UCSD-AML1 (cell line): ENCODE measurements at regions not wholly inside any gene's neighbourhood (a gene's known extent, or its start where the extent isn't known, plus 50 kb on each side); places are given as distances from the start of the nearest gene placed in this dataset.

Source experiments
- DNase-seq: peaks from one replicate; lab custom pipeline; 2025; ENCODE audit not compliant: unreplicated experiment; lab: John Stamatoyannopoulos, UW

DNA sequence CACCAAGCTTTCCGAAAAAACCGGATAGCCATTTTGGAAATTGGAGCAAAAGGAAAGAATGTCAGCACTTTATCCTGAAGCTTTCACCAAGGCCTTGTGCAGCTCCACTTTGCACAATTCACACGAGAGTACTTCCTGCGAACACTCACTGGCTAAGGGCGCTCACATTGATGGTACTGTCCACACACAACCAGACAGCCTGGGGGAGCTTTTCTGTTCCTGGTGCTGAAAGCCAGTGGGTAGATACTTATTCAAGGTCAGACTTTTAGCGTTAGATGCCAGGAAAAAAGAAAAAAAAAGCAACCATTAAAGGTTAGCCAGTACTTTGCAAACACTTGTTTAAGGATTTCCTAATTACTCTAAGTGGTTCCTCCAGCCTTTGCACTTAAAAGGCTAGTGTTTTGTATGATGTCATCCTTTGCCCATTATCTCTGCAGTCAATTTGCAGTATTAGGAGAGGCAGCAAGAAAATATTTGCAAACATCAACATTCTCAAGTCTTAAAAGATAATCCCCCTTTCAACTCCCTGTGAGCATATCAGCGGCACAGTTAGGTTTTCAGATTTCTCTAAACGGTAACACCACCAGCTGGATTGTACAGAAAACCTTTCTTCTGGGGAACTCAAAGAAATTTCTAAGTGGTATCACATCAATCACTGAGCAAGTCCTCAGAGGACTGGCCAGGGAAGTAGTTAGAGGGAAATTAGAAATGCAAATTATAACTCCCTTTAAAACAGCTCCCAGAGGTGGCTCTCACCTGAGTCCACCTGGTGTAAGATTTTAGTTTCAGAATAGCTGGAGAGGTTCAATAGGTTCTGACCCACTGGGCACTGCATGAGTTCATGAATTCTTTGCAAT is 243.4 kb upstream of the IRX5 start:
- DNase-seq: no peak

DNA sequence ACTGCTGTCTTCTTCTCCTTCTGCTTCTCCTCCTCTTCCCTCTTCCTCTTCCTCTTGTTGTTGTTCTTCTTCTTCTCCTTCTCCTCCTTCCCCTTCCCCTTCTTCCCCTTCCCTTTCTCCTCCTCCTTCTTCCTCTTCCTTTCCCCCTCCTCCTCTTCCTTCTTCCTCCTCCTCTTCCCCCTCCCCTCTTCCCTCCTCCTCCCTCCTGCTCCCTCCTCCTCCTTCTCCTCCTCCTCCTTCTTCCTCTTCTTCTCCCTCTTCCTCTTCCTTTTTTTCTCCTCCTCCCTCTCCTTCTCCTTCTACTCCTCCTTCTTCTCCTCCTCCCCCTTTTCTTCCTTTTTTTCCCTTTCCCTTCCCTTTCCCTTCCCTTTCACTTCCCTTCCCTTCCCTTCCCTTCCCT is 245.0 kb upstream of the IRX5 start:
- DNase-seq: no peak

DNA sequence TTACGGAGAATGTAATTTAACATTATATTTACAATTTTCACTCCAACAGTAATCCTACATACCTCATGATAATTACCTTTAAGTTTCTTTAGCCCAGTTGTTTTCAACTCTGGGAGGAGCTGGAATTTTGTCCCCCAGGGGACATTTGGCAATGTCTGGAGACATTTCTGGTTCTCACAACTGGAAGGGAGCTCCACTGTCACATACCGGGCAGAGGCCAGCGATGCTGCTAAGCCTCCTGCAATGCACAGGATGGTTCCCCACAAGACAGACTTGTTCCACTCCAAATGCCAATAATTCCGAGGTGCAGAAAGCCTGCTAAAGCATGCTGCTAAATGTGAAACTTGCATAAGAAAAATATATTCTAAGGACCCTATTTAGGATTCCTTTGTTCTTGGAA is 251.1 kb upstream of the IRX5 start:
- DNase-seq: no peak

DNA sequence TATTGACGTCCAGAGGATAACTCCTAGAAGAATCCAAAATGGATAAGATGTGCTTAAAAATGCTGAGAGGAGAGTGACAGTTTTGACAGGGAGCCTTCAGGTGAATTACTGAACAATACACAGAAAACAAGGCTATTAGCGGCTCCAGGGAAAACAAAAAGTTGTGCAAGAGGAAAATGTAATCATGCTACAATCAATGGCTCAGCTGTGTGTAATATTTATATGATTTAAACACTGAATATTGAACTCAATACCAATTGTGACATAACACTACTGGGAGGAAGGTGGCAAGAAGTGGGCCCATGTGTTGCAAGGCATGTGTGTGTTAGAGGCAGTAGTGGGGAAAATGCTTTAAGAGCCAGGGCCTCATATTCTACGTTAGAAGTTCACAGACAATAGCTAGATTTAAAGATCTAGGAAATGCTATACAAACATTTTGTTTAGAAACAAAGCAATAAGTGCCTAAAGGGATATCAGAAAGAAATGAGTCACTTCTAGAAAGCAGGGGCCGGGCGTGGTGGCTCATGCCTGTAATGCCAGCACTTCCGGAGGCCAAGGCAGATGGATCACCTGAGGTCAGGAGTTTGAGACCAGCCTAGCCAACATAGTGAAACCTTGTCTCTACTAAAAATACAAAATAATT is 253.2 kb upstream of the IRX5 start:
- no peak for DNase-seq

DNA sequence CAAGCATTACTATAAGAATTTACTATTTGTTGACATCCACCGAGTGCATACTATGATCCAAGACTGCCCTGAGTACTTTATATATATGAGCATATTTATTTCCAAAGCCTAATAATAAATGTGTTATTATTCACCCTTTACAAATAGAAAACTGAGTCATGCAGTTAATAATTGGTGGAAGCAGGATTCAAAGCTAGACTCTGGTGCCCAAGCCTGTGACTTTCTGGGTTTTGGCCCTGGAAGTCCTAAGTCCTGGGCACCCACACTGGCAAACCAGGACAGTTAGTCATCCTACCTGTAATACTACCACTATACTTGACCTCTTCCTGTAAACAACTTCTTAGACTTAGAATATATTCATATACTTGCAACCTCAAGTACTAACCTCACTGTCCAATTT is 257.4 kb upstream of the IRX5 start:
- DNase-seq: no peak

DNA sequence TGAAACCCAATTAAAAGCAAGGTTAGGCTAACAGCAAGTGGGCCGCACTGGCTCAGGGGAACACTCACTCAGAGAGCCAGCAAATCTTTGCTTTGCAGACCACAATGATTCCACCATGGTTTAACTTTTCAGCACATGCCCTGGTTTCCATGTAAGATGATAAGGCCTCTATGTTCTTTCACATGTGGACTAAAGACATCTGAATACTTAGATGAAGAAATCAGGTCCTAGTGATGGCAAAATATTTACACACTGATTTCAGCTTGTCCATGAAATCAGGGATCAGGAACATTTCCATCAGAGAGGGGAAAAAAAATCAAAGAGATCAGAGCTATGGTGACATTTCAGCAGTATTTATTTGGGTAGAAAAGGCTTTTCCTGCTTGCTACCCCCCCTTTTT is 258.2 kb upstream of the IRX5 start:
- no peak for DNase-seq

DNA sequence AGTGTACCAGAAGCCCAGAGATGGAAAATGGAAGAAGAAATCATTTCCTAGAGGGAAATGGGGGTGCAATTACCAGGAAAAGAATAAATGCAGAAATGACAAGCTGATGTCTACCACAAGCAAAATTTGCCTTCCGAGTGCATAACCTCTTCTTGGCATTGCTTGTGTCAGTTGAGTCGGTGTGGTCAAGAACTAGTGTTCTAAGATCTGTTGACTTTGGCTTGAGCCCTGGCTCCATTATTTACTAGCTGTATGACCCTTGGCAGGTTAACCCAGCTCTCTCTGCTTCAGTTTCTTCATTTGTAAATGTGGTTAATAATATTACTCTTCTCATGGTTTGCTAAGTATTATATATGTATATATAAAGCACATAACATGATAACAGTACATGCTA is 273.0 kb upstream of the IRX5 start:
- DNase-seq: no peak

DNA sequence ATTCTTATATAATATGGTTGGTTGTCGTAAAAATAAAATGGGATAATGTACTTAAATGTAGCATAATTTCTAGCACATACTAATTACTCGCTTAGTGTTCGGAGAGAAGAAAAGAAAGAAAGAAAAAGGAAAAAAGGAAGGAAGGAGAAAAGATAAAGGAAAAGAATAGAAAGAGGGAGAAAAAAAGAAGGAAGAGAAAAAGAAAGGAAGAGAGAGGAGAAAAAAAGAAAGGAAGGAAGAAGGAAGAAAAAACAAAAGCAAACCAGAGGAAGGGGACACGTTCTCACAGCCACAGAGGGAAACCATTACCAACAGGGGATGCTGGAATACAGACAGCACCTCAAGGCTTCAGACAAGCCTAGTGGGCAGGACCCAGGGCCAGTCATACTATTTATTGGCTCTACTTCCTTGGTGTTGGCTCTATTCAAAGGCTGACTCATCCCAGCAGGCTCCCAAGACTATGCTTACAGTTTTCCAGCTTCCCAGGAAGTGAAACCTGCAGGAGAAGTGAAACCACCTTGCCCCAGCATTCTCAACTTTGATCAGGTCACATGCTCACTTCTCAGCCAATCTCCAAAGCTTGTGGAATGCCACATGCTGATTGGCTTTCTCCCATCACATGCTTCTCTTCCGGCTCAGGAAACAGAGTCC is 273.5 kb upstream of the IRX5 start:
- DNase-seq: no peak

DNA sequence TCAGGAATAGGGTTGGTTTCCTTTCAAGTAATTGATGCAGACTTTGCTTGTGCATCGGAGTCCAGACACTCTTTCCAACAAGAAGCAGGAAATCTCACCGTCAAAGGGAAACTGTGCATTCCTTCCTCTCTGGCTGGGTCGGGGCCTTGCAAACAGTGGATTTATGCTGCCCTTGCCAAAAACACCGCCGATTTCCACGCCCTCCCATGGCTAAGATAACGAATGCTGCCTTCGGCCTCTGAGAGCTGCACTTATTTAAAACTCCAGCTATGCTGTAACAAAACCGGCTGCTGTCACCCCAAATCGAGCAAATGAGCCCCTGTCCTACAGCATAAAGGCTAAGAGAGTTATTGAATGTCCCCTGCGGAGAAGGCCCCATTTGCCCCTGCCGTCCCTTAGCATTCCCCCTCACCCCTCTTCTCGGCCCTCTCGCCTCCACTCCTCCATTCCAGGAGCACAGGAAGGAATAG is 275.5 kb upstream of the IRX5 start:
- peak; percentile 40 for DNase-seq

DNA sequence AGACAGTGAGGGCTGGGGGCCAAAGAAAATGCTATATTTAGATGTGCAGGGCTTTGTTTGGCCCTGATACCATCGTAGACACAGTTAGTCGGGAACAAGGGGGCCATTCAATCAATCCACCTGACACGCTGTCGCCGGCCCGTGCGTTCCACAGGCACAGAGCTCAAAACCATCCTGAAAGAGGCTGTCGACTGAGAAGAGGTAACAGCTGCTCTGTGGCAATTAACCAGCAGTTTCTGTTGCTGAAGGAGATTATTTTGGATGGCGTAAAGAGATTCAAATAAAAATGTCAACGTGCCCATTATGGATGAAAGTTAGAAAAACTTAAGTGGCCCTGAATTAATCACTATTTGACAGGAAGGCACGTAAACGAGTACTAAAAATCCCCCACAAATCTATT is 276.2 kb upstream of the IRX5 start:
- no peak for DNase-seq

DNA sequence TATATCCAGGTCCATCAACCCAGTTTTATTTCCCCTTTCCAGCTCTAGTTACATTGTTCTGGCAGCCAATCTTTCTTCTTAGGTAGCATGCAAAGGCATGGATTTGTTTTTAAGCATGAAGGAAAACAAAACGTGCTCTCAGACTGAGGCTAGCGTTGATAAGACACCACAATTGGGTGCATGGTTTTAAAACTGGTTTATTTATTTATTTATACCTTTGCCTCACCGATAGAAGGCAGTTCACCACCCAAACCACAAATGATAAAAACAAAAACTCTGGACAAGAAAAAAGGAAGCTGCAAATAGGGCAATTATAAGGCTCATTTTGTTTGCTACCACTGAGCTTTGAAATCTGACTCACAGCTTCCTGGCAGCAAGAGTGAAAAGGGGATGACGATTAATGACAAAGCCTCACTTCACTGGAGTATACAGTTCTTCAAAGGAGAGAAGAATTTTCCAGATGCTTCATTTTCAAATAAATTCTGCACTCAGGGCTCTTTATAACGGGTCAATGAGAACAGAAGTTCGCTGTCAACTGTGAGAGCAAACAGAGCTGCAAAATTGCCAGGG is 278.4 kb upstream of the IRX5 start:
- DNase-seq: no peak

DNA sequence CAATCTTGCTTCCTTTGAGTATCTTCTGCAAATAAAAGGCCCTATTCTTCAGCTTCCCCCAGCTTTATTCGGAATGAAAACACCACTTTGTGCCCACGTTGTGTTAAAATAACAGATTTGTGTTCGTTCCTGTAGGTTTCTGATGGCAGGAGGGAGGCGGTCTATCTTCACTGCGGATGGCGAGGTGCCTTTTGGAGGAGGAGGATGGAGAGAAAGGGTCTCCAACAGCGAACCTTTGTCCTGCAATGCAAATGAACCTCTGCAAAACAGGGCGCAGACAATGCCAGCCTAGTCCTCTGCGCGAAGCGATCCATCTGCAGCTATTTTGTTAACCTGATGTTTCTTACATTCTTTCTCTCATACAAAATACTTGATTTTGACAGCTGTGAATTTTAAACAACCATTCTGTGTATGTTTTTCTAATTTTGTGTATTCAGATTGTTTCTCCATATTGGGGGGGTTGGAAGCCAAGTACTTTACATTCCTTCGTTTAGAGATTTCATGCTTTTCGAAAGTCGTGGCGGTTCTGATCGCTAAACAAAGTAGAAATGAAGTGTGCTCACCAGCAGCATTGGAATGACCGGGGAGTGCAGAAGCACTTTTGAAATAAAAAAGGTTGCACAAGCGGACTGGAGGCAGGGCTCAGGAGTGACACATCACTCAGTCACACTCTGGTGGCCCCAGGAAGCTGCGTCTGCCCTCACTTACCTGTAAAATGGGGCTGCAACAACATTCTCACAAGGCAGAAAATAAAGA is 279.0 kb upstream of the IRX5 start:
- no peak for DNase-seq

DNA sequence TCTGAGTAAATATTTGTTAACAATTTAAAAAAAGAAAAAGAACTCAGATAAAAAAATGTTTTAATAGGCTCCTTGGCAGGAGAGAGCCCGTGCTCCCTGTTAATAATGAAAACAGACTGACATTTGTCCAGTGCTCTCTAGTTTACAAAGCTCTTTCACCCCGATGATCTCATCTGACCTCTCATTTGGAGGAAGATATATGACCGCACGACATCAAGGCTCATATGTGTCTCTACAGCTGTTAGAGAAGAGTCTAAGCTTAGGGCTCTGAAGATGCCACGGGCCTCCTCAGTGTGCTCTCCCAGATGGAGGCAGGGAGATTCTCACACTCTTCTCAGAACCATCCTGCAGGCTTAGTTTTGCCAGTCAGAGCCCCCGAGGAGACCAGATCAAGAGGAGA is 280.8 kb upstream of the IRX5 start:
- no peak for DNase-seq

DNA sequence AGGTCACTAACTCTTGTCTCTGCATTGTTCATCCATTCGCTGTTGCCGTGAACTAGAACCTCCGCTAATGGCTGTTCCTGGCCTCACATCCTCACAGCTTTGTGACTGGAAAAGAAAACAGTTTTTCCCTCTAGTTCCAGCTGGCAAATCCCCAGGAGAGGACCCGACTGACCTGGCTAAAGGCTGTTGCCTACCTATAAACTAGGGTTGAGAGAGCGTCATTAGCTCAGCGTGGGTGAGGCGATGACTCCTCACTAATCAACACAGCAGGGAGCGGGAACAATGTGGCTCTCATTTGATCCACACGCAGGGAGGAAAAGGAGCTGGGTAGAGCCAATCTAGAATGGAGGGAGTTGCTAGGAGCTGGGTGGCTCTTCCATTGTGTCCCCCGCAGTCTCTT is 282.1 kb upstream of the IRX5 start:
- DNase-seq: no peak

DNA sequence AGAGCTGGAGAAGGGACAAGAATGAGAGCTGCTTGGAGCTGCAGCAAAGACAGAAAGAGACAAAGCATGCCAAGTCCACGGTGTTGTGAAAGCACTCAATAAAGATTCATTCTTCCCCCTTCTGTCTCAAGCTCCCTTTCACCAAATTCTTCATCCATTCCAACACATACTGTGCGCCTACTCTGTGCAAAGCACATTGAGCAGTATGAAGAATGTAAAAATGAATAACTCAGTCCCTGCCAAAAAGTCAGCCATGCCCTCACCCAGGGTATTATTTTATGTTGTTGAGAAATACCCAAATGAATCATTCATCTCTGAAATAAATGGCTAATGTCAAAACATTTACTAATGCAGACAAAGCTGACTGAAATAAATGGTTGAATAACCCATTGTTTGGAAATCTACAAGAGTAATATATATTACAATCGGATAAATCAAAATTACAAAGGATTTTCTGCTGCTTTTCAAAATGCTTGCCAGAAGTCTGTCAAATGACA is 282.9 kb upstream of the IRX5 start:
- DNase-seq: no peak

DNA sequence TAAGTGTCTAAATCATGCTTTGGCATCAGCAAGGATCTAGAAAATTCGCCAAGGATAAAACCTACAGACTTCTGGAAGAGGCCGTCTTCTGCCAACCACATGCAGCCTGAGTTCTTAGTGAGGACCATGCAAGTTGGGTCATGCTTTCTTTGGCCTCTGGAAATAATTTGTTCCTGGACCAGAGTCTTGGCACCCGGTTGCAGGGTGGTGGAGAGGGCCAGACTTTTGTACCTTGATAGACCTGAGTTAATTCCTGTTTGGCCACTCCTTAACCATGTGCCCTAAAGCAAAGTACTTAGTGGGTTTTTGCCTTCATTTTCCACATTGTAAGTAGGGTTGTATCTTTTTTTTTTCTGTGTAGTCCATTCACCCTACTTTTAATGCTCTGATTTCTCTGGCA is 283.4 kb upstream of the IRX5 start:
- DNase-seq: no peak

DNA sequence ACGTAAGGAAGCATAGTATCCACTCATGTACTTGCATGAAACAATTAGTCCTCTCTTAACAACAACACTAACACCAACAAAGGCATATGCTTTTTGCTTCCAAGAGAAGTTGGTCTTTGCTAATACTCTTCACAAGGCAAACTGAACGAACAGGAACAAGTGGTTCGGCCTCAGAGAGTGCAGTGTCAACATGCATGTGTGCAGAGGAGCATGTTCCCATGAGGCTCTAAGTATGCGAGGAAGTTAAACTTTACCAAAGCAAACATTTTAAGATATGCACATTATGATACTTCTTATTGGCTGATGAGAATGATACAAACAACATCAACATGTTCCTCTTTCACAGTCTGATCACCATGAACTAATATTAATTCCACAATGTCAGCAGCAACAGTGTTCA is 285.3 kb upstream of the IRX5 start:
- DNase-seq: no peak

DNA sequence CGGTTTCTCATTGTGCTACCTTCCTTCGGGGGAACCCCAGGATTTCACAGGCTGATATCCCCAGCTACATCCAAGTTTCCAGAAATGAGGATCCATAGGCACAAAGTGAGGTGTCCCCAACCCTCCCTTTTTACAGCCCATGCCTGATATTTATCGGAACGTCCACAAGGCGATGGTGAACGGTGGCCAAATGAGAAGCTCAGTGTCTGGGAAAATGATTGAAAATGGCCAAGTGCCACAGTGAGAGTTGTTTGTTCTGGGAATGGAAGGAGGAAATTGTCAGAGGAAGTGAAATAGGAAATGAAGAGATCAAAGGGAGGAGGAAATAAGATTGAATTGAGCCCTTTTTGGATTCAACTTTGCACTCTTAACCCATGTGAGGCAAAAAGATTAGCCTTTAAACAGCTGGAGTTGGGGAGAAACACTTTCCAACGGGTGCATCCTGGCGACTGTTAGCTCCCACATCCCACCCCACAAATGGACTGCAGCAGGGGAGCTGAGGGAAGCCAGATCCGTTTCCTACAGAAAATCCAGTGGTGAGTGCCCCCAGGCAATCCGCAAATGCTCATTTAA is 294.4 kb upstream of the IRX5 start:
- no peak for DNase-seq

DNA sequence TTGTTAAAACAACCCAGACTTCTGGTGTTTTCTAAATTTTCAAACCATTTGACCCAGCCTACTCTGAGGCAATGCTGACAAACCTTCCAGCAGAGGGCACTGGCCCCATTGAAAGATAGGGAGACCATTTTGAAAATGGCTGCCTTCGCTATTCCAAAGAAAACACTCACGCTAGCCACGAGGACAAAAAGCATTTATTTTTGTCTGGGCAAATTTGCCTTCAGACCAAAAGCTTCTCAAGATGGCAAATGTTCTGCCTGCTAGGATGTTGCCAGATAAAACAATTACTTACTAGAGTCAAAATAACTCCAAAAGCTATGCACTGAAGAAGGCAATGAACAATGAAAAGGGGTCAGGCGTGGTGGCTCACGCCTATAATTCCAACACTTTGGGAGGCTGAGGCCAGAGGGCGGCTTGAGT is 296.7 kb upstream of the IRX5 start:
- no peak for DNase-seq
